A673 (cell line): ENCODE measurements at regions not wholly inside any gene's neighbourhood (a gene's known extent, or its start where the extent isn't known, plus 50 kb on each side); places are given as distances from the start of the nearest gene placed in this dataset.

Experiments
- EZH2 ChIP-seq: fragments of 200-600 bp; sonication (generic); IDR thresholded peaks from 2 replicates; pipeline ENCODE4 v1.6.1; 2017; ENCODE audit warnings: borderline replicate concordance, low read depth, mild to moderate bottlenecking, mixed read lengths, antibody characterized with exemption, low read length; ENCODE audit not compliant: poor library complexity, severe bottlenecking
- TF ChIP-seq, protein P1 (sequence below): fragments of 300-800, 200-600 bp; sonication (generic); conservative IDR thresholded peaks from 2 replicates; pipeline ENCODE4 v1.5.1; 2017; ENCODE audit warnings: low read depth, mild to moderate bottlenecking, antibody characterized with exemption, low read length, moderate library complexity, mixed read lengths

DNA sequence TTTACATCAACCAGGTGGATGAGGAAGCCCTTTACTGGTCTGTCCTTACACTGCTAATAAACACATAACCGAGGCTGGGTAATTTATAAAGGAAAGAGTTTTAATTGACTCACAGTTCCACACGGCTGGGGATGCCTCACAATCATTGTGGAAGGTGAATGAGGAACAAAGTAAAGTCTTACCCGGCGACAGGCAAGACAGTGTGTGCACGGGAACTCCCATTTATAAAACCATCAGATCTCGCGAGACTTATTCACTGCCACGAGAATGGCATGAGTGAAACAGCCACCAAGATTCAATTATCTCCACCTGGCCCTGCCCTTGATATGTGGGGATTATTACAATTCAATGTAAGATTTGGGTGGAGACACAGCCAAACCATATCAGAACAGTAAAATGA is 67.3 kb upstream of the GRAMD2B start:
- TF ChIP-seq, protein P1, sequence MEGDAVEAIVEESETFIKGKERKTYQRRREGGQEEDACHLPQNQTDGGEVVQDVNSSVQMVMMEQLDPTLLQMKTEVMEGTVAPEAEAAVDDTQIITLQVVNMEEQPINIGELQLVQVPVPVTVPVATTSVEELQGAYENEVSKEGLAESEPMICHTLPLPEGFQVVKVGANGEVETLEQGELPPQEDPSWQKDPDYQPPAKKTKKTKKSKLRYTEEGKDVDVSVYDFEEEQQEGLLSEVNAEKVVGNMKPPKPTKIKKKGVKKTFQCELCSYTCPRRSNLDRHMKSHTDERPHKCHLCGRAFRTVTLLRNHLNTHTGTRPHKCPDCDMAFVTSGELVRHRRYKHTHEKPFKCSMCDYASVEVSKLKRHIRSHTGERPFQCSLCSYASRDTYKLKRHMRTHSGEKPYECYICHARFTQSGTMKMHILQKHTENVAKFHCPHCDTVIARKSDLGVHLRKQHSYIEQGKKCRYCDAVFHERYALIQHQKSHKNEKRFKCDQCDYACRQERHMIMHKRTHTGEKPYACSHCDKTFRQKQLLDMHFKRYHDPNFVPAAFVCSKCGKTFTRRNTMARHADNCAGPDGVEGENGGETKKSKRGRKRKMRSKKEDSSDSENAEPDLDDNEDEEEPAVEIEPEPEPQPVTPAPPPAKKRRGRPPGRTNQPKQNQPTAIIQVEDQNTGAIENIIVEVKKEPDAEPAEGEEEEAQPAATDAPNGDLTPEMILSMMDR = no peak
- no peak for TF ChIP-seq EZH2
